Stimulated activated naive CD8-positive, alpha-beta T cell treated with anti-CD3 and anti-CD28 coated beads, Interleukin-15, Interleukin-2, amounts not matched to agents 100 ng/mL and 50 ng/mL, for 24 hours (primary cell): ENCODE measurements at regions not wholly inside any gene's neighbourhood (a gene's known extent, or its start where the extent isn't known, plus 50 kb on each side); places are given as distances from the start of the nearest gene placed in this dataset.
"Not testable (repeated sequence)": the region's sequence is repeated elsewhere in the genome, so short reads cannot be mapped to it uniquely, and the experiment has no call there.

Source experiments
- H3K27ac Mint-ChIP-seq: one replicate; pipeline ENCODE4 v1.8.0; 2021; ENCODE audit warnings: mild to moderate bottlenecking, mixed read lengths
- H3K27me3 Mint-ChIP-seq: one replicate; pipeline ENCODE4 v1.8.0; 2021; ENCODE audit warnings: mixed read lengths
- H3K36me3 Mint-ChIP-seq: one replicate; pipeline ENCODE4 v1.8.0; 2021; ENCODE audit warnings: low read depth, mixed read lengths
- H3K4me1 Mint-ChIP-seq: one replicate; pipeline ENCODE4 v1.8.0; 2021; ENCODE audit warnings: low read depth, mixed read lengths
- H3K4me3 Mint-ChIP-seq: one replicate; pipeline ENCODE4 v1.8.0; 2021; ENCODE audit warnings: mild to moderate bottlenecking, mixed read lengths
- H3K9me3 Mint-ChIP-seq: one replicate; pipeline ENCODE4 v1.8.0; 2021; ENCODE audit warnings: mixed read lengths

DNA sequence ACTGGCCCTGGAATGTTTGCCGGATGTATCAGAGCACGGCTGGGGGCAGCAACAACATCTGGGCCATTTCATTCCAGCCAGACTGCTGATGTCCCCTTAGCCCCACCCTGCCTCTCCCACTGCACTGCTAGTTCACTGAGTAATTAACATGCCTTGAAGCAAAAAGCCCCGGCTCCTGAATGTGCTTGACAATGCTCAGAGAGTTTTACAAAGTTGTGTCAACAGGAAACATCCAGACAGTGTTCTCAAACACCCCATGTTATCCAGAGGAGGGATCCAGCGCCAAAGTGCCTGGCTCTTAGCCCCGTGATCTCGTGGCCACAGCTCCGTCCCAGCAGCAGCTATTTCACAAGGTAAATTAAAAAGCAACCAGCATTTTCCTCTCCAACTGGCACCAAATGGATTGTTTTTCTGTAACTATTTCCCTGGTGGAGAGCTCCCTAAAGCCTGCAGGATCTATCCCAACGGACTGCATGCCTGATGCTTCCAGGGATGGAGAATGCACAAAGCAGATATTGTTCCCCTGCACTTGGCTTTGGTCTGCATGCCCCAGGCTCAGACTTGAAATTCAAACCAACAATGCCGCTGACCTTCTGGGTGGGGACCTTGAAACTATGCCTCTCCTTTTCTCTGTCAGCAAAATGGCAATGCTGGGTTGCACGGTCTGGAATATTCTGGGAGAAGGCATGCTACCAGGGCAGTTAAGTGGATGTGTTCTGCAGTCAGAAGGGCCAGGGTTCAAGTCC is 115.6 kb upstream of the CDH5 start:
- Mint-ChIP-seq H3K27me3 (peaks cover 3% of the 10 kb centered on the region), H3K27ac (no peak overlapping the region), H3K36me3 (no peaks in the 10 kb centered on the region), H3K4me3 (no peak overlapping the region), H3K9me3 (no peaks in the 10 kb centered on the region), H3K4me1 (no peaks in the 10 kb centered on the region)

GRCh38 chr16:66247516-66248481 is 118.7 kb upstream of the CDH5 start:
- no peak overlapping the region for H3K4me3 Mint-ChIP-seq
- H3K27me3 Mint-ChIP-seq = peaks cover 8% of the 10 kb centered on the region
- no peaks in the 10 kb centered on the region for H3K9me3 Mint-ChIP-seq
- no peaks in the 10 kb centered on the region for H3K36me3 Mint-ChIP-seq
- H3K4me1 Mint-ChIP-seq = no peaks in the 10 kb centered on the region
- no peak overlapping the region for H3K27ac Mint-ChIP-seq

GRCh38 chr16:66245868-66246267 is 120.6 kb upstream of the CDH5 start:
- Mint-ChIP-seq H3K36me3 (no peaks in the 10 kb centered on the region), H3K4me1 (no peaks in the 10 kb centered on the region), H3K27ac (no peak overlapping the region), H3K9me3 (no peaks in the 10 kb centered on the region), H3K4me3 (no peak overlapping the region), H3K27me3 (peaks cover 8% of the 10 kb centered on the region)

- Mint-ChIP-seq H3K4me3 (no peak overlapping the region), H3K9me3 (no peaks in the 10 kb centered on the region), H3K27me3 (peaks cover 8% of the 10 kb centered on the region), H3K4me1 (no peaks in the 10 kb centered on the region), H3K36me3 (no peaks in the 10 kb centered on the region), H3K27ac (no peak overlapping the region)
Measured at GRCh38 chr16:66245072-66245471, 121.4 kb upstream of the CDH5 start.

DNA sequence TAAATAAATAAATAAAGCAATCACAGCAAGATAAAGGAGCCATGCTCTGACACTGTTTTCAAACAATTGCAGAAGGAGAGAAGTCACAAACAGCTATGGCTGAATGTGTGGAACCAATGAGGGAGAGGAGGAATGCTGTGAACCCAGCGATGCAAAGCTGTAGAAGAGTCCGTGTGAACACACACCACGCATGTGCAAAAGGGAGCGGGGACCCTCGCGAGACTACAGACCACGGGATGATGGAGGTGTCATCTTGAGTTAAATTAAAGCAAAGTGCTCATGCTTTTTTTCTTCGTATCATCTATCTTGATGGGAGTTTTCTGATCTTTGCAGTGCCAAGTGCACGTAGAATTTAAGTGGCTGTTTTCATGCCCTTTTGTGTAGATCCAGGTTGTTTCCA is 123.8 kb upstream of the CDH5 start:
- Mint-ChIP-seq H3K36me3 (no peaks in the 10 kb centered on the region), H3K4me3 (no peak overlapping the region), H3K27ac (no peak overlapping the region), H3K27me3 (peaks cover 6% of the 10 kb centered on the region), H3K4me1 (no peaks in the 10 kb centered on the region), H3K9me3 (peaks cover 5% of the 10 kb centered on the region)

DNA sequence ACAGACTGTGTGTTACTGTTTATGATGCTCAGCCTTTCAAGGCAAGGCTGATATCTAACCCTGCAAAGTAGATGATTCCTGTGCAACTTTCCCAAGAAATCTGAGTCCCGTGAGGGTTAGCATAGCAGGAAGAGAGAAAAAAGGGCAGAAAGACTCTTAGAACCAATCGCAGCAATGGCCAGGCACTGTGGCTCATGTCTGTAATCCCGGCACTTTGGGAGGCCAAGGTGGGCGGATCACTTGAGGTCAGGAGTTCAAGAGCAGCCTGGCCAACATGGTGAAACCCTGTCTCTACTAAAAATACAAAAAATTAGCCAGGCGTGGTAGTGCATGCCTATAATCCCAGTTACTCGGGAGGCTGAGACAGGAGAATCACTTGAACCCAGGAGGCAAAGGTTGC is 124.3 kb upstream of the CDH5 start:
- not testable (repeated sequence) for H3K4me3 Mint-ChIP-seq, H3K9me3 Mint-ChIP-seq, H3K36me3 Mint-ChIP-seq, H3K4me1 Mint-ChIP-seq, H3K27ac Mint-ChIP-seq, H3K27me3 Mint-ChIP-seq

DNA sequence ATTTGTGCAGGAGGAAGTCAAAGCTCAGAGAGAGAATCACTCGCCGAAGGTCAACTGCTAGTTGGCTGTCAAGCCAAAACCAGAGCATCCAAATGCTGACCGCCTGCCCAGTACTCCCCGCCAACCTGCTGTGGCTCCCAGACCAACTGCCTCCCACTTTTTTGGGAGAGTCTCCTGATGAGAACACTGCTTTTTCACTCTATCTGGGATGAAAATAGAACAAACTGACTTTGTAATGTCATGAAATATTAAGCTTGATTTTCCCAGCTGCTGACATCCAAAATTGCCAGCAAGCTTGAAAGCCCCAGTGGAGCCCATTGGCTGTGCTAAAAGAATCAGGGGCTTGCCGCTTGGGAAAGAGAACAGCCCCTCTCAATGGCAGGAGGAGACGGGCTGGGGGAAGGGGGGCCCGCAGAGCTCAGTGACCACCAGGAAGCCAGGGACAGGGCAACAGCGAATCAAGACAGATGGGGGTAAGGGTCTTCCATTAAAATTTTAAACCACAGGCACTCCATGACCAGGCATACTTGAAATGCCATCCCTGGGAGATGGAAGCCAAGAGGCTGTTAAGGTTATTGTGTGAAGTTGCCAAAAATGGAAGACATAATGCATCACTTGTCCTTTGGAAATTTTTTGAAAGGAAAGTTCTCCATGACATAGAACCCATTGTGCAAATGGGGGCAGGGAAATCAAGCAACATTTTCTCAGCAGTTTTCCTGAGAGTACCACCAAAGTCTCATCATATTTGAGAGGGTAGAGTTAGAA is 125.7 kb upstream of the CDH5 start:
- Mint-ChIP-seq H3K27me3 (peaks cover 5% of the 10 kb centered on the region), H3K36me3 (no peaks in the 10 kb centered on the region), H3K4me3 (no peak overlapping the region), H3K4me1 (no peaks in the 10 kb centered on the region), H3K9me3 (peaks cover 5% of the 10 kb centered on the region), H3K27ac (no peak overlapping the region)

DNA sequence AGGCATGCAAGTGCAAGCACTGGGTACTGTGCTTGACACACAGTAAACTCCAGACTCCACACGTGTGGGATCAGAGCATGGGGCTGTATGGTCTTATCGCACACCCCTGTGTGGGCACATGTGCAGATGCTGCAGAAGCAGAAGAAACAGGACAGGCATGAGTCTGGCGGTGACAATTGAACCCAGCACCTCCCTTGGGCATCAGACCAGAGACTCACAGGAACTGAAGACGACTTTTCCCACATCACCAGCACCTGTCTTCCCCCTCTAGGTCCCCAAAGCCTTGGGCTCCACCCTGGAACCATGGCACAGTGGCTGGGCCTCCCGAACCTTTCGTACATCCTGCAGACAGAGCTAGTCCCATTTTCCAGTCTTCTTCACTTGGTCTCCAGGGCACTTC is 126.4 kb upstream of the CDH5 start:
- Mint-ChIP-seq H3K27me3 (peaks cover 5% of the 10 kb centered on the region), H3K4me3 (no peak overlapping the region), H3K27ac (no peak overlapping the region), H3K4me1 (no peaks in the 10 kb centered on the region), H3K9me3 (peaks cover 5% of the 10 kb centered on the region), H3K36me3 (no peaks in the 10 kb centered on the region)

GRCh38 chr16:66238696-66239095 is 127.8 kb upstream of the CDH5 start:
- no peak overlapping the region for H3K4me3 Mint-ChIP-seq
- peaks cover 5% of the 10 kb centered on the region for H3K9me3 Mint-ChIP-seq
- no peaks in the 10 kb centered on the region for H3K4me1 Mint-ChIP-seq
- no peak overlapping the region for H3K27ac Mint-ChIP-seq
- peaks cover 7% of the 10 kb centered on the region for H3K27me3 Mint-ChIP-seq
- H3K36me3 Mint-ChIP-seq = no peaks in the 10 kb centered on the region

DNA sequence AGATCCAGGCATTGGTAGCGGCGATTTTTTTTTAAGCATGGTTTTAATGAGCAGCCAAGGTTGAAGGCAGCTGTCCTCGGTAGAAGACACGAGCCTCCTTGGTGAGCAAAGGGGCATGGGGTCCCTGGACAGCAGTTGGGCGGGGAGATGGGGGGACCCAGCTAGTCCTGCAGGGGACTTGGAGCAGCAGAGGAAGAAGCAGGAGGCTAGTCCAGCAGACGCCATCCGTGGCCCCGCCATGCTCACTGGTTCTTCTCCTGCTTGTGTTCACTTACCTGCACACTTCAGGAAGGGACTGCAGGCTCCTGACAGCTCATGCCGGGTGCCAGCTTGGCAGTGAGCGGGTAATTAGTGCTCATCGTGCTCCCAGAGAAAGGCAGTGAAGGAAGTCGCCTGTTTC is 130.2 kb upstream of the CDH5 start:
- Mint-ChIP-seq H3K4me3 (no peak overlapping the region), H3K9me3 (peaks cover 5% of the 10 kb centered on the region), H3K27ac (no peak overlapping the region), H3K27me3 (peaks cover 5% of the 10 kb centered on the region), H3K36me3 (no peaks in the 10 kb centered on the region), H3K4me1 (no peaks in the 10 kb centered on the region)

DNA sequence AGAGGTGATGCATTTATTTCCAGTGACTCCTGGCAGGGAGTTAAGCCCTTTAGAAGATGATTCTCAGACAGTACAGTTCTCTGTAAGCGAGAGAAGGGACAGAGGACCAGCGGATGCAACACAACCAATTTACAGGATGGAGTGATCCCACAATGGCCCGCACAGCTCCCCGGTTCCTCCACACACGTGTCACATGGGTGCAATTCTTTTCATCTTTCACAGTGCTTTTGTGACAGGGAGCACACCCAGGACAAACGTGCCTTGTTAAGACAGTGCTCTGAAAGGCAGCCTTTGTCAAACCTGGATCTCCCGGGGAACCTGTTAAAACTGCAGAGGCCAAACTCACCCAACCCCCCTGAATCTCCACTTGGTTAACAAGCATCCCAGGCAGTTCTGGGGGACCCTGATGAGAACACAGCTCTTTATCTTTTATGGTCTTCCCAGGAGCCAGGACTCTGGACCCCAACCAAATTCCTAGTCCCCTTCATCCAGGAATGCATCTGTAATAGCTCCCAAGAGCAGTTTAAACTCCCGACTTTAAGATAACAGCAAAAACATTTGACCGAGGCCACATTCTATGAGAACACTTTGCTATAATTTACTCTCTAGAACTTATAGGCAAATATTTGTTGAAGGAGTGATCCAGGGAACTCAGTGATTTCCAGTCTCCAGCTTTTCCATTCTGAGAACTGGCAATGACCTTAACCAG is 134.9 kb upstream of the CDH5 start:
- Mint-ChIP-seq H3K27me3 (peaks cover 7% of the 10 kb centered on the region), H3K9me3 (no peaks in the 10 kb centered on the region), H3K36me3 (no peaks in the 10 kb centered on the region), H3K4me3 (no peak overlapping the region), H3K27ac (no peak overlapping the region), H3K4me1 (no peaks in the 10 kb centered on the region)

DNA sequence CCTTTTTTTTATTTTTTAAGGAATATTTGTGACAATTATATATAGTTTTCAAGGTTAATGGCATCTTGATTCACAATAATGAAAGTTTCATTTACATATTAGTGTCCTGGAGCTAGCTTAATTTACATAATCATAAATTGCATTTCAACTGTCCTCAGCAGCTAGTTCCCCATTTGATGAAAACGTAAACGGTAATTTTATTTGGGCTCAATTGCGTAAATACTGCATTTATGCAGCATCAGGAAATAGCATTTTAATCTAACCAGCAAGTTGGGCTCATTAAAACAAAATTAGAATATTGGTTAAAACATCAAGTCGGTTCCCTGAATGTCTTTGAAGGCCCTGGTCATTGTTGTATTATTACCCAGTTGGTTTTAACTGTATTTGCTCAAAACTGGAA is 136.8 kb upstream of the CDH5 start:
- H3K36me3 Mint-ChIP-seq = no peaks in the 10 kb centered on the region
- no peak overlapping the region for H3K27ac Mint-ChIP-seq
- H3K4me3 Mint-ChIP-seq = no peak overlapping the region
- no peaks in the 10 kb centered on the region for H3K4me1 Mint-ChIP-seq
- H3K9me3 Mint-ChIP-seq = no peaks in the 10 kb centered on the region
- H3K27me3 Mint-ChIP-seq = peaks cover 7% of the 10 kb centered on the region

GRCh38 chr16:66228792-66229191 is 137.7 kb upstream of the CDH5 start:
- no peak overlapping the region for H3K27ac Mint-ChIP-seq
- H3K27me3 Mint-ChIP-seq = peaks cover 7% of the 10 kb centered on the region
- H3K4me3 Mint-ChIP-seq = no peak overlapping the region
- no peaks in the 10 kb centered on the region for H3K9me3 Mint-ChIP-seq
- no peaks in the 10 kb centered on the region for H3K36me3 Mint-ChIP-seq
- no peaks in the 10 kb centered on the region for H3K4me1 Mint-ChIP-seq

GRCh38 chr16:66227766-66228530 is 138.5 kb upstream of the CDH5 start:
- H3K27me3 Mint-ChIP-seq = peaks cover 3% of the 10 kb centered on the region
- no peaks in the 10 kb centered on the region for H3K4me1 Mint-ChIP-seq
- H3K4me3 Mint-ChIP-seq = no peak overlapping the region
- no peaks in the 10 kb centered on the region for H3K36me3 Mint-ChIP-seq
- H3K27ac Mint-ChIP-seq = no peak overlapping the region
- no peaks in the 10 kb centered on the region for H3K9me3 Mint-ChIP-seq
